ENCODE measurements at regions not wholly inside any gene's neighbourhood (a gene's known extent, or its start where the extent isn't known, plus 50 kb on each side); places are given as distances from the start of the nearest gene placed in this dataset.

DNA sequence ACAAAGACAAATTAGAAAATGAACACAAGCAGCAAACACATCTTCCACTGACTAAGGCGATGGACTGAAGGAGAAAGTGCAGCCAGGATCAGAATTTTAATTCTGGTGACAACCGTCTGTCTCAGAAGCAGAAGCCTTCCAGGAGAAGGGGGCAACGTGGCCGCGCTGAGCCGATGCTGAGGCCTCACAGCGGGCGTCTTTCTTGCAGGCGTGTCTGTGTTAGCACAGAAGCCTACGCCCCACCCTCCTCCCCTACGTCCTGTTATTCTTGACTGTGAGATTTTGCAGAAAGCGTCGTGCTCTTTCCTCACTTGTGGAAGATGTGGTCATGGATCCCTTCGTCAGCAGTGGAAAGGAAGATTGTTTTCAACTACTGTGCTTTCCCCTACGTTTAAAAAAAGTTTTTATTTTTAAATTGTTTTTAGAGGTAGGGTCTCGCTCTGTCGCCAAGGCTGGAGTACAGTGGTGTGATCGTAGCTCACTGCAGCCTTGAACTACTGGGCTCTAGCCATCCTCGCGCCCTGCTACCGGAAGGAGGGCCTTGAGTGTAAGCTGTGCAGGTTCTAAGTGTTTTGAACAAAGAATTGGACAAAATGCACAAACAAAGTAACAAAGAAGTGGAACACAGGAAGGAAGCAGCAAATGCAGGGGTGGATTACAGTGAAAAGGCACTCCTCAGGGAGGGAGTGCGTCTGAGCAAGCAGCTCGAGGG is 422.0 kb downstream of the GALR1 start:
- no peaks in the 10 kb centered on the region for H3K27me3 ChIP-seq
- TF ChIP-seq, protein P1, sequence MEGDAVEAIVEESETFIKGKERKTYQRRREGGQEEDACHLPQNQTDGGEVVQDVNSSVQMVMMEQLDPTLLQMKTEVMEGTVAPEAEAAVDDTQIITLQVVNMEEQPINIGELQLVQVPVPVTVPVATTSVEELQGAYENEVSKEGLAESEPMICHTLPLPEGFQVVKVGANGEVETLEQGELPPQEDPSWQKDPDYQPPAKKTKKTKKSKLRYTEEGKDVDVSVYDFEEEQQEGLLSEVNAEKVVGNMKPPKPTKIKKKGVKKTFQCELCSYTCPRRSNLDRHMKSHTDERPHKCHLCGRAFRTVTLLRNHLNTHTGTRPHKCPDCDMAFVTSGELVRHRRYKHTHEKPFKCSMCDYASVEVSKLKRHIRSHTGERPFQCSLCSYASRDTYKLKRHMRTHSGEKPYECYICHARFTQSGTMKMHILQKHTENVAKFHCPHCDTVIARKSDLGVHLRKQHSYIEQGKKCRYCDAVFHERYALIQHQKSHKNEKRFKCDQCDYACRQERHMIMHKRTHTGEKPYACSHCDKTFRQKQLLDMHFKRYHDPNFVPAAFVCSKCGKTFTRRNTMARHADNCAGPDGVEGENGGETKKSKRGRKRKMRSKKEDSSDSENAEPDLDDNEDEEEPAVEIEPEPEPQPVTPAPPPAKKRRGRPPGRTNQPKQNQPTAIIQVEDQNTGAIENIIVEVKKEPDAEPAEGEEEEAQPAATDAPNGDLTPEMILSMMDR (IDR thresholded peaks at IDR 0.05) = no peak
- no peak for TF ChIP-seq POLR2A (IDR thresholded peaks at IDR 0.05)
- no peak for TF ChIP-seq POLR2AphosphoS5 (IDR thresholded peaks at IDR 0.05; ENCODE audit: insufficient read depth in 1 of 2, low read depth in 1 of 2)
- DNase-seq (ENCODE audit: extremely low spot score in 2 of 2) = no peak
- no peak overlapping the region for H3K27ac ChIP-seq
- intact Hi-C loops (cut with DNase I) = no loop called here
- H3K9me3 ChIP-seq = no peaks in the 10 kb centered on the region
- no peaks in the 10 kb centered on the region for H3K4me1 ChIP-seq
- no peak overlapping the region for H3K4me3 ChIP-seq
- H3K36me3 ChIP-seq = no peaks in the 10 kb centered on the region

DNA sequence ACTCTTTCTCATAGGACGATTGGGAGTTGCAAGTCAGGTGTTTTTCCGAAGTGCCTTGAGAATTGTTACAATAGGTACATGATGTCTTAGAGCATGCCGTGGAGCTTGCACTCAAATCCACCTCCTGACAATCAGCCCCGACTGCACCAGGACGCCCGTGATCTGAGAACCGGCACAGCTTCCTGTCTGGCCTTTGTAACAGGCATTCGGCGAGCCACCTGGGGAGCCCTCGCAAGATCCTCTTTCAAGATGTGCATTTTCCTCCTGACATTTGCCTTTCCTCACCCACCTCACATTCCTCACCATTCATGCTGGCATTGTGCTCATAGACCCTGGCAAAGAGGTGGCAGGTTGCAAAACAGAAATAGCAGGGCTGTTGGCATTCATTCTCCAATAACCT is 427.3 kb downstream of the GALR1 start:
- H3K36me3 ChIP-seq = no peaks in the 10 kb centered on the region
- H3K27me3 ChIP-seq = no peaks in the 10 kb centered on the region
- no peaks in the 10 kb centered on the region for H3K9me3 ChIP-seq
- intact Hi-C loops (cut with DNase I) = no loop called here
- no peak for DNase-seq (ENCODE audit: extremely low spot score in 2 of 2)
- no peaks in the 10 kb centered on the region for H3K4me1 ChIP-seq
- H3K27ac ChIP-seq = no peak overlapping the region
- no peak overlapping the region for H3K4me3 ChIP-seq
- TF ChIP-seq, protein P1 (IDR thresholded peaks at IDR 0.05) = no peak
- TF ChIP-seq POLR2AphosphoS5 (IDR thresholded peaks at IDR 0.05; ENCODE audit: insufficient read depth in 1 of 2, low read depth in 1 of 2) (no peak), POLR2A (IDR thresholded peaks at IDR 0.05) (no peak)

DNA sequence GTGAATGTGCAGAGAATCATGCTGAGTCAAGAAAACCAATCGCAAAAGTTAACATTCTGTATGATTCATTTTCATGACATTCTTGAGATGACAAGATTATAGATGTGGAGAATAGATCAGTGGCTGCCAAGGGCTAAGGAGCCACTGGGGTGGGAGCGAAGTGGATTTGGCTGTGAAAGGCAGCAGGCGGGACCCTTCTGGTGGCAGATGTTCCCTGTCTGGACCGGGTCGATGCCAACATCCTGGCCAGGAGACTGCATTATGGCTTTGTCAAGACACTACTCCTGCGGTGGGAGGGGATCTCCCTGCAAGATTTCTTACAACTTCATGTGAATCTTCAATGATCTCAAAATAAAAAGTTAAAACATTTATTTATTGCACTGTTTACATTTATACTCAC is 427.9 kb downstream of the GALR1 start:
- Histone ChIP-seq H3K9me3 (no peaks in the 10 kb centered on the region), H3K27ac (no peak overlapping the region), H3K27me3 (no peaks in the 10 kb centered on the region), H3K36me3 (no peaks in the 10 kb centered on the region), H3K4me1 (no peaks in the 10 kb centered on the region), H3K4me3 (no peak overlapping the region)
- DNase-seq (ENCODE audit: extremely low spot score in 2 of 2) = no peak
- intact Hi-C loops (cut with DNase I) = no loop called here
- TF ChIP-seq POLR2A (IDR thresholded peaks at IDR 0.05) (no peak), POLR2AphosphoS5 (IDR thresholded peaks at IDR 0.05; ENCODE audit: insufficient read depth in 1 of 2, low read depth in 1 of 2) (no peak)
- TF ChIP-seq, protein P1 (IDR thresholded peaks at IDR 0.05) = no peak

- H3K27ac ChIP-seq = no peak overlapping the region
- no peaks in the 10 kb centered on the region for H3K27me3 ChIP-seq
- DNase-seq (ENCODE audit: extremely low spot score in 2 of 2) = no peak
- no peaks in the 10 kb centered on the region for H3K9me3 ChIP-seq
- TF ChIP-seq POLR2AphosphoS5 (IDR thresholded peaks at IDR 0.05; ENCODE audit: insufficient read depth in 1 of 2, low read depth in 1 of 2) = no peak
- TF ChIP-seq, protein P1 (IDR thresholded peaks at IDR 0.05) = no peak
- TF ChIP-seq POLR2A (IDR thresholded peaks at IDR 0.05) = no peak
- intact Hi-C loops (cut with DNase I) = no loop called here
- no peaks in the 10 kb centered on the region for H3K36me3 ChIP-seq
- H3K4me3 ChIP-seq = no peak overlapping the region
- no peaks in the 10 kb centered on the region for H3K4me1 ChIP-seq
Measured at GRCh38 chr18:77679869-77680268, 430.2 kb downstream of the GALR1 start.

DNA sequence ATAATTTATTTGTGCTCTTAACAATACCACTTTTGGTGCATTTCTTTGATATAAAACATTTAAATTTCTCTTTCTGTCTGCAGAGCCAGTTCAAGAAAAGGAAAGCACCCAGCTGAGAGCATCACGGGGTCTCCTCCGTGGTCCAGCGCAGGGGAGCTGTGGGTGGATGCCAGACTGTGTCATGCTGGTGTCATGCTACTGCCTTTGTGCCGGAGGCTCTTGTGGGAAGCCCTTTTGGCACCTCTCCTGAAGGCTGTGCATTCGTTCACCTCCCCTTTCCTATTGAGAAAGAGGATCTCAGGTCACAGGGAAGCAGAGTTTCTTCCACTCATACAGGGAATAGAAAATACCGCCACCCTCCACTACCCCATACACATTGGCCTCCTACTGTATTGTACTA is 450.4 kb downstream of the GALR1 start:
- DNase-seq (ENCODE audit: extremely low spot score in 2 of 2) = no peak
- Histone ChIP-seq H3K9me3 (no peaks in the 10 kb centered on the region), H3K4me3 (no peak overlapping the region), H3K27ac (no peak overlapping the region), H3K4me1 (no peaks in the 10 kb centered on the region), H3K36me3 (no peaks in the 10 kb centered on the region), H3K27me3 (no peaks in the 10 kb centered on the region)
- intact Hi-C loops (cut with DNase I) = no loop called here
- TF ChIP-seq POLR2AphosphoS5 (IDR thresholded peaks at IDR 0.05; ENCODE audit: insufficient read depth in 1 of 2, low read depth in 1 of 2) (no peak), POLR2A (IDR thresholded peaks at IDR 0.05) (no peak)

Data from vagina (tissue), 2 donors.